GM20000 (cell line): ENCODE measurements at regions not wholly inside any gene's neighbourhood (a gene's known extent, or its start where the extent isn't known, plus 50 kb on each side); places are given as distances from the start of the nearest gene placed in this dataset.

Experiments
- DNase-seq: peaks from one replicate; pipeline ENCODE4 v3.0.0; 2012; ENCODE audit warnings: low spot score
- CTCF ChIP-seq: IDR thresholded peaks from 2 replicates; pipeline ENCODE4 v1.5.1; 2012; ENCODE audit warnings: mild to moderate bottlenecking, control low read depth; ENCODE audit errors: extremely low read depth, missing control alignments

- no peak for DNase-seq
- TF ChIP-seq CTCF: no peak
Measured at GRCh38 chr18:25705650-25706049, 353.7 kb upstream of the ZNF521 start.

- TF ChIP-seq CTCF: no peak
- DNase-seq: no peak
Measured at GRCh38 chr18:25704494-25704893, 352.5 kb upstream of the ZNF521 start.

GRCh38 chr18:25704071-25704470 lies 352.1 kb upstream of the ZNF521 start:
- no peak for TF ChIP-seq CTCF
- no peak for DNase-seq

GRCh38 chr18:25701821-25702220 lies 349.9 kb upstream of the ZNF521 start:
- TF ChIP-seq CTCF: no peak
- no peak for DNase-seq

GRCh38 chr18:25686960-25687500 lies 335.1 kb upstream of the ZNF521 start:
- DNase-seq: no peak
- TF ChIP-seq CTCF: no peak

- no peak for DNase-seq
- TF ChIP-seq CTCF: no peak
Measured at GRCh38 chr18:25685088-25685487, 333.1 kb upstream of the ZNF521 start.

GRCh38 chr18:25679491-25679890 lies 327.5 kb upstream of the ZNF521 start:
- no peak for TF ChIP-seq CTCF
- DNase-seq: no peak
